ENCODE measurements at regions not wholly inside any gene's neighbourhood (a gene's known extent, or its start where the extent isn't known, plus 50 kb on each side); places are given as distances from the start of the nearest gene placed in this dataset.

GRCh38 chr2:220856486-220856885, 715.6 kb downstream of the EPHA4 start:
- Histone ChIP-seq H3K9me3 (ENCODE audit: control insufficient read depth, insufficient read depth, low read depth, low read length) (no peaks in the 10 kb centered on the region), H3K36me3 (ENCODE audit: control insufficient read depth in 2 of 2, insufficient read depth in 1 of 2, low read length in 2 of 2) (no peaks in the 10 kb centered on the region), H3K27ac (ENCODE audit: extremely low read depth, low read depth, low read length) (no peak overlapping the region), H3K4me3 (ENCODE audit: low read depth, low read length) (no peak overlapping the region), H3K4me1 (ENCODE audit: control insufficient read depth, insufficient read depth, low read length) (no peaks in the 10 kb centered on the region)
- ChIA-PET CTCF (interaction anchor here (0.7 kb wide), 1 partner anchor 932 kb away, joined by 3 read pairs; no protein-coding TSS in a partner anchor), POLR2A (no interaction called here)
- TF ChIP-seq PRDM2 (tag by site-specific recombination; IDR thresholded peaks at IDR 0.05; ENCODE audit: borderline replicate concordance) = no peak
- no peak for TF ChIP-seq ZNF404 (tag by site-specific recombination; IDR thresholded peaks at IDR 0.05)
- TF ChIP-seq ZNF473 (tag by site-specific recombination; IDR thresholded peaks at IDR 0.05) = no peak

GRCh38 chr2:220857368-220857767, 714.7 kb downstream of the EPHA4 start:
- no peaks in the 10 kb centered on the region for H3K9me3 ChIP-seq (ENCODE audit: control insufficient read depth, insufficient read depth, low read depth, low read length)
- H3K4me3 ChIP-seq (ENCODE audit: low read depth, low read length) = no peak overlapping the region
- H3K27ac ChIP-seq (ENCODE audit: extremely low read depth, low read depth, low read length) = no peak overlapping the region
- H3K4me1 ChIP-seq (ENCODE audit: control insufficient read depth, insufficient read depth, low read length) = no peaks in the 10 kb centered on the region
- no peaks in the 10 kb centered on the region for H3K36me3 ChIP-seq (ENCODE audit: control insufficient read depth in 2 of 2, insufficient read depth in 1 of 2, low read length in 2 of 2)
- no peak for TF ChIP-seq ZNF280C (tag by site-specific recombination; IDR thresholded peaks at IDR 0.05)
- TF ChIP-seq EGR2 (tag by site-specific recombination; IDR thresholded peaks at IDR 0.05; ENCODE audit: low read depth) = no peak
- no peak for TF ChIP-seq ZNF174 (tag by site-specific recombination; IDR thresholded peaks at IDR 0.05)
- CTCF ChIA-PET = no interaction called here
- POLR2A ChIA-PET = no interaction called here

- ChIA-PET CTCF (no interaction called here), POLR2A (no interaction called here)
- H3K27ac ChIP-seq (ENCODE audit: extremely low read depth, low read depth, low read length) = no peak overlapping the region
- no peaks in the 10 kb centered on the region for H3K36me3 ChIP-seq (ENCODE audit: control insufficient read depth in 2 of 2, insufficient read depth in 1 of 2, low read length in 2 of 2)
- no peaks in the 10 kb centered on the region for H3K4me1 ChIP-seq (ENCODE audit: control insufficient read depth, insufficient read depth, low read length)
- H3K9me3 ChIP-seq (ENCODE audit: control insufficient read depth, insufficient read depth, low read depth, low read length) = no peaks in the 10 kb centered on the region
- no peak overlapping the region for H3K4me3 ChIP-seq (ENCODE audit: low read depth, low read length)
- TF ChIP-seq ZNF16 (tag by site-specific recombination; IDR thresholded peaks at IDR 0.05; ENCODE audit: low read depth) = no peak
- no peak for TF ChIP-seq ZNF654 (tag by site-specific recombination; IDR thresholded peaks at IDR 0.05; ENCODE audit: low read depth)
- TF ChIP-seq HOXD13 (CRISPR knock-in tag; IDR thresholded peaks at IDR 0.05; ENCODE audit: borderline replicate concordance) = no peak
- TF ChIP-seq ZNF239 (tag by site-specific recombination; IDR thresholded peaks at IDR 0.05) = no peak
- no peak for TF ChIP-seq KLF10 (tag by site-specific recombination; IDR thresholded peaks at IDR 0.05)
- TF ChIP-seq ZIC2 (tag by site-specific recombination; IDR thresholded peaks at IDR 0.05) = no peak
- TF ChIP-seq INSM2 (tag by site-specific recombination; IDR thresholded peaks at IDR 0.05) = no peak
- no peak for TF ChIP-seq ZNF398 (tag by site-specific recombination; IDR thresholded peaks at IDR 0.05)
- TF ChIP-seq ZBTB17 (tag by site-specific recombination; IDR thresholded peaks at IDR 0.05) = no peak
- TF ChIP-seq ZNF600 (tag by site-specific recombination; IDR thresholded peaks at IDR 0.05) = no peak
- no peak for TF ChIP-seq ZNF571 (tag by site-specific recombination; IDR thresholded peaks at IDR 0.05)
- TF ChIP-seq AEBP2 (tag by site-specific recombination; IDR thresholded peaks at IDR 0.05; ENCODE audit: borderline replicate concordance) = no peak
- TF ChIP-seq ZNF560 (tag by site-specific recombination; IDR thresholded peaks at IDR 0.05; ENCODE audit: borderline replicate concordance) = no peak
These were observed 714.0 kb downstream of the EPHA4 start for GRCh38 chr2:220858101-220858500.
